ENCODE measurements at regions not wholly inside any gene's neighbourhood (a gene's known extent, or its start where the extent isn't known, plus 50 kb on each side); places are given as distances from the start of the nearest gene placed in this dataset.

GRCh38 chr9:20250791-20251190 is 371.5 kb downstream of the MLLT3 start:
- no peaks in the 10 kb centered on the region for H3K4me1 ChIP-seq
- DNase-seq (no peak), ATAC-seq (no peak)
- H3K9me3 ChIP-seq, result no peaks in the 10 kb centered on the region
- H3K27ac ChIP-seq, result no peak overlapping the region
- H3K36me3 ChIP-seq, result no peaks in the 10 kb centered on the region
- no peak overlapping the region for H3K4me3 ChIP-seq
- H3K27me3 ChIP-seq, result no peaks in the 10 kb centered on the region
- in situ Hi-C loops (cut with MboI; ENCODE audit: low sequenced_read_pairs in 4 of 4) (loop anchor here in 1 of 4 donors (25.0 kb wide), 1 partner anchor 88 kb away; no protein-coding TSS in a partner anchor), intact Hi-C loops (cut with DNase I; ENCODE audit: low total_unique reads) (no loop called here)
- no peak for TF ChIP-seq POLR2A (IDR thresholded peaks at IDR 0.05)
- TF ChIP-seq CTCF (IDR thresholded peaks at IDR 0.05 in 4 of 5, conservative IDR thresholded peaks at IDR 0.05 in 1 of 5), result no peak

- Histone ChIP-seq H3K36me3 (no peaks in the 10 kb centered on the region), H3K4me3 (no peak overlapping the region), H3K27me3 (no peaks in the 10 kb centered on the region), H3K9me3 (no peaks in the 10 kb centered on the region), H3K4me1 (no peaks in the 10 kb centered on the region), H3K27ac (no peak overlapping the region)
- DNase-seq, result no peak
- no peak for TF ChIP-seq POLR2A (IDR thresholded peaks at IDR 0.05)
- TF ChIP-seq CTCF (IDR thresholded peaks at IDR 0.05 in 4 of 5, conservative IDR thresholded peaks at IDR 0.05 in 1 of 5), result no peak
- ATAC-seq, result no peak
- in situ Hi-C loops (cut with MboI; ENCODE audit: low sequenced_read_pairs in 4 of 4) (no loop called here), intact Hi-C loops (cut with DNase I; ENCODE audit: low total_unique reads) (no loop called here)
Observed at GRCh38 chr9:20244271-20244670, 378.0 kb downstream of the MLLT3 start.

- H3K36me3 ChIP-seq, result no peaks in the 10 kb centered on the region
- ATAC-seq (no peak), DNase-seq (no peak)
- H3K27me3 ChIP-seq, result no peaks in the 10 kb centered on the region
- H3K9me3 ChIP-seq, result no peaks in the 10 kb centered on the region
- no peaks in the 10 kb centered on the region for H3K4me1 ChIP-seq
- no peak overlapping the region for H3K4me3 ChIP-seq
- no peak for TF ChIP-seq POLR2A (IDR thresholded peaks at IDR 0.05)
- no peak for TF ChIP-seq CTCF (IDR thresholded peaks at IDR 0.05 in 4 of 5, conservative IDR thresholded peaks at IDR 0.05 in 1 of 5)
- intact Hi-C loops (cut with DNase I; ENCODE audit: low total_unique reads), result no loop called here
- in situ Hi-C loops (cut with MboI; ENCODE audit: low sequenced_read_pairs in 4 of 4), result no loop called here
- H3K27ac ChIP-seq, result no peak overlapping the region
Observed at GRCh38 chr9:20243841-20244240, 378.5 kb downstream of the MLLT3 start.

GRCh38 chr9:20242510-20243189 is 379.6 kb downstream of the MLLT3 start:
- intact Hi-C loops (cut with DNase I; ENCODE audit: low total_unique reads), result no loop called here

More at GRCh38 chr9:20242510-20243189, 379.6 kb downstream of the MLLT3 start:
- ATAC-seq (no peak), DNase-seq (no peak)
- Histone ChIP-seq H3K27me3 (no peaks in the 10 kb centered on the region), H3K4me3 (no peak overlapping the region), H3K27ac (no peak overlapping the region), H3K36me3 (no peaks in the 10 kb centered on the region), H3K9me3 (no peaks in the 10 kb centered on the region), H3K4me1 (no peaks in the 10 kb centered on the region)
- TF ChIP-seq CTCF (IDR thresholded peaks at IDR 0.05 in 4 of 5, conservative IDR thresholded peaks at IDR 0.05 in 1 of 5) (no peak), POLR2A (IDR thresholded peaks at IDR 0.05) (no peak)
- in situ Hi-C loops (cut with MboI; ENCODE audit: low sequenced_read_pairs in 4 of 4), result no loop called here
